ENCODE measurements at regions not wholly inside any gene's neighbourhood (a gene's known extent, or its start where the extent isn't known, plus 50 kb on each side); places are given as distances from the start of the nearest gene placed in this dataset.

DNA sequence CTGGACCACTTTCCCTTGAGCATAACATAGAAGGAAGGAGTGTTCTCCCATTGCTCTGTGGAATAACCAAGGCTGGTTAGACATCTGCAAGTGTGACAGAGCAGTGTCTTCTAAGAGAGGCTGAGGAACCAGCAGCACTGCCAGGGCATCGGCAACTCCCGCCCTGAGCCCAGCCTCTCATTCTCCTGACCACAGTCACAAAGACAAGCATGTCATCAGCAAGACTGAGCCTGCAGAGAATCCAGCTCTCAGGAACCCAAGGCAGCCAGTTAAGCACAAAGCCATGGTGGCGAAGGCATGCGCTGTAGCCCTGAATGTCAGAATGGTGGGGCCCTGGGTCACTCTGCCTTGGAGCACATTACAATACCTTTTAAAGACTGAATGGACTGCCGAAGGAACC is 253.9 kb downstream of the AGTPBP1 start:
- no peak for TF ChIP-seq EGR1 (IDR thresholded peaks at IDR 0.05; ENCODE audit: low read depth in 2 of 2)
- TF ChIP-seq YY1 (IDR thresholded peaks at IDR 0.05): no peak
- TF ChIP-seq RXRA (IDR thresholded peaks at IDR 0.05): no peak
- TF ChIP-seq HNF4A (conservative IDR thresholded peaks at IDR 0.05): no peak
- no peak for TF ChIP-seq TAF1 (conservative IDR thresholded peaks at IDR 0.05)
- no peak for TF ChIP-seq HNF4G (IDR thresholded peaks at IDR 0.05)
- TF ChIP-seq FOXA2 (IDR thresholded peaks at IDR 0.05): no peak
- TF ChIP-seq SP1 (IDR thresholded peaks at IDR 0.05): no peak
- TF ChIP-seq REST (IDR thresholded peaks at IDR 0.05): no peak
- TF ChIP-seq ZBTB33 (IDR thresholded peaks at IDR 0.05): no peak

GRCh38 chr9:85484235-85484634 is 257.5 kb downstream of the AGTPBP1 start:
- no peak for DNase-seq (ENCODE audit: low spot score)
- no peak overlapping the region for H3K27ac ChIP-seq (ENCODE audit: low read depth in 1 of 2, low read length in 2 of 2)
- H3K4me3 ChIP-seq (ENCODE audit: low read depth in 1 of 3, low read length in 3 of 3): no peak overlapping the region
- 83% methylated on average over 2 of the region's 2 CpGs for WGBS
- TF ChIP-seq EGR1 (IDR thresholded peaks at IDR 0.05; ENCODE audit: low read depth in 2 of 2): no peak
- no peak for TF ChIP-seq YY1 (IDR thresholded peaks at IDR 0.05)
- no peaks in the 10 kb centered on the region for H3K4me1 ChIP-seq (ENCODE audit: control insufficient read depth in 4 of 4, insufficient read depth in 4 of 4, low read length in 3 of 4)
- H3K36me3 ChIP-seq (ENCODE audit: control insufficient read depth in 4 of 4, insufficient read depth in 3 of 4, low read depth in 1 of 4, low read length in 3 of 4): no peaks in the 10 kb centered on the region
- H3K9me3 ChIP-seq (ENCODE audit: control insufficient read depth in 4 of 4, low read length in 3 of 4): no peaks in the 10 kb centered on the region
- no peaks in the 10 kb centered on the region for H3K27me3 ChIP-seq (ENCODE audit: control insufficient read depth in 4 of 4, insufficient read depth in 4 of 4, low read length in 3 of 4)
- no peak overlapping the region for H3K9ac ChIP-seq (ENCODE audit: low read depth in 1 of 2, low read length in 2 of 2)

More for the DNA sequence above, 253.9 kb downstream of the AGTPBP1 start:
- 87% methylated on average over 5 of the region's 5 CpGs for WGBS
- no peak overlapping the region for H3K27ac ChIP-seq (ENCODE audit: low read depth in 1 of 2, low read length in 2 of 2)
- no peak for DNase-seq (ENCODE audit: low spot score)
- H3K9ac ChIP-seq (ENCODE audit: low read depth in 1 of 2, low read length in 2 of 2): no peak overlapping the region
- no peaks in the 10 kb centered on the region for H3K9me3 ChIP-seq (ENCODE audit: control insufficient read depth in 4 of 4, low read length in 3 of 4)
- H3K4me3 ChIP-seq (ENCODE audit: low read depth in 1 of 3, low read length in 3 of 3): no peak overlapping the region
- no peaks in the 10 kb centered on the region for H3K27me3 ChIP-seq (ENCODE audit: control insufficient read depth in 4 of 4, insufficient read depth in 4 of 4, low read length in 3 of 4)
- H3K4me1 ChIP-seq (ENCODE audit: control insufficient read depth in 4 of 4, insufficient read depth in 4 of 4, low read length in 3 of 4): no peaks in the 10 kb centered on the region
- no peaks in the 10 kb centered on the region for H3K36me3 ChIP-seq (ENCODE audit: control insufficient read depth in 4 of 4, insufficient read depth in 3 of 4, low read depth in 1 of 4, low read length in 3 of 4)

DNA sequence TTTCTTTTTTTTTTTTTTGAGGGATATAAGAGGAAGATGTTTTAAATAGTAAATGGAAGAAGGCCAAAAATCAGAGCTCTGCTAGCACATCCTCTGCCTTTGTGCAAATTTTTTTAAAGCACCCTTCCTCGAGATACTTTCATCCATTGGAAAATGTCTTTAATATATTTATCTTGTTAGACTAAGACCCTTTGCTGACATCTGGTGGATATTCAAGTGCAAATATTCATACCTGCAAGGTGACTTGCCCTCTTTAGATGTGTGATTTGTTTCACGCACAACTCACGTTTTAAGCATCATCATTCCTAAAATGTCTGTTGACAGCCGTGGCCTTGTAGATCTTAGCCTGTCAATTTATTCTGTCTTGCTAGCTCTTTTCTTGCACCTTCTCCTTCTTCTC is 258.5 kb downstream of the AGTPBP1 start:
- Histone ChIP-seq H3K9me3 (ENCODE audit: control insufficient read depth in 4 of 4, low read length in 3 of 4) (no peaks in the 10 kb centered on the region), H3K4me1 (ENCODE audit: control insufficient read depth in 4 of 4, insufficient read depth in 4 of 4, low read length in 3 of 4) (no peaks in the 10 kb centered on the region), H3K36me3 (ENCODE audit: control insufficient read depth in 4 of 4, insufficient read depth in 3 of 4, low read depth in 1 of 4, low read length in 3 of 4) (no peaks in the 10 kb centered on the region), H3K27ac (ENCODE audit: low read depth in 1 of 2, low read length in 2 of 2) (no peak overlapping the region), H3K27me3 (ENCODE audit: control insufficient read depth in 4 of 4, insufficient read depth in 4 of 4, low read length in 3 of 4) (no peaks in the 10 kb centered on the region), H3K9ac (ENCODE audit: low read depth in 1 of 2, low read length in 2 of 2) (no peak overlapping the region), H3K4me3 (ENCODE audit: low read depth in 1 of 3, low read length in 3 of 3) (no peak overlapping the region)
- no peak for DNase-seq (ENCODE audit: low spot score)
- 74% methylated on average over 4 of the region's 4 CpGs for WGBS
- TF ChIP-seq JUND (IDR thresholded peaks at IDR 0.05) (no peak), SP1 (IDR thresholded peaks at IDR 0.05) (no peak), HNF4G (IDR thresholded peaks at IDR 0.05) (no peak), EGR1 (IDR thresholded peaks at IDR 0.05; ENCODE audit: low read depth in 2 of 2) (no peak), HNF4A (conservative IDR thresholded peaks at IDR 0.05) (no peak), FOXA2 (IDR thresholded peaks at IDR 0.05) (no peak), MAX (IDR thresholded peaks at IDR 0.05) (no peak), RAD21 (IDR thresholded peaks at IDR 0.05) (no peak), NR2F2 (IDR thresholded peaks at IDR 0.05) (no peak), TAF1 (conservative IDR thresholded peaks at IDR 0.05) (no peak), RXRA (IDR thresholded peaks at IDR 0.05) (no peak), GABPA (IDR thresholded peaks at IDR 0.05 in 1 of 2, conservative IDR thresholded peaks at IDR 0.05 in 1 of 2) (no peak), FOXA1 (IDR thresholded peaks at IDR 0.05) (no peak), REST (IDR thresholded peaks at IDR 0.05) (no peak), CTCF (IDR thresholded peaks at IDR 0.05; ENCODE audit: low read depth, low read length, missing input control) (no peak)
